Psoas muscle (tissue), 7 donors: ENCODE measurements at regions not wholly inside any gene's neighbourhood (a gene's known extent, or its start where the extent isn't known, plus 50 kb on each side); places are given as distances from the start of the nearest gene placed in this dataset.

Experiments used
- ATAC-seq, 4 donors: fragments of 200-7000 bp; cut with Tn5 transposase; one replicate each; pipeline ENCODE4 v1.9.1; 2020; ENCODE audit warnings: moderate library complexity in 3 of 4, mild to moderate bottlenecking in 2 of 4
- DNase-seq, 2 donors: peaks; one replicate each; pipeline ENCODE4 v3.0.0-alpha.2; 2020
- H3K27ac ChIP-seq: fragments of 200-600 bp; one replicate; pipeline ENCODE4 v1.8.0; 2022
- H3K27me3 ChIP-seq, 3 donors: fragments of 200-600 bp in 1 of 3; one replicate each; pipeline versions ENCODE4 v1.6.1 to v1.8.0; 2013 to 2022; ENCODE audit warnings: low read length in 2 of 3, mild to moderate bottlenecking in 2 of 3, moderate library complexity in 1 of 3; ENCODE audit not compliant: insufficient read depth in 3 of 3
- H3K36me3 ChIP-seq, 2 donors: fragments of 200-600 bp in 1 of 2; one replicate each; pipeline versions ENCODE4 v1.6.1 to v1.8.0; 2013 to 2022; ENCODE audit warnings: low read depth in 1 of 2, mild to moderate bottlenecking in 1 of 2, moderate library complexity in 1 of 2; ENCODE audit not compliant: insufficient read depth in 1 of 2
- H3K4me1 ChIP-seq: fragments of 200-600 bp; one replicate; pipeline ENCODE4 v1.8.0; 2022
- H3K4me3 ChIP-seq: fragments of 200-600 bp; one replicate; pipeline ENCODE4 v1.8.0; 2022; ENCODE audit warnings: mild to moderate bottlenecking
- H3K9me3 ChIP-seq: fragments of 200-600 bp; one replicate; pipeline ENCODE4 v1.8.0; 2022
- WGBS, 3 donors: extraction: QIAGEN DNeasy Blood & Tissue Kit; methylation state at CpG; one replicate each; pipeline versions ENCODE4 v1.1.6 to v1.1.7; 2013; 5-methylcytosine and 5-hydroxymethylcytosine counted together
- intact Hi-C, 2 donors: fragments of 100-400 bp; cut with DNase I; formaldehyde crosslinking; loops; one replicate each; pipeline versions ENCODE4 v1.11.0 to v1.14.2; 2022
- TF ChIP-seq, protein P1 (sequence below): fragments of 200-600 bp; IDR thresholded peaks from one replicate; pipeline ENCODE4 v1.8.0; 2022; ENCODE audit warnings: antibody characterized with exemption
- donor health status: healthy with polysubstance abuse.
- donor health status: DM: no; HTN: no; CAD: no; lungs with moderate emphysema.
- donor health status: Bipolar disorder and iron deficiency.
- donor health status: healthy.
- donor health status: DM: yes; HTN: yes; CAD: no.
- donor health status: DM: no; HTN: no; CAD: no.
- donor health status: DM: yes; HTN: yes; CAD: no.

DNA sequence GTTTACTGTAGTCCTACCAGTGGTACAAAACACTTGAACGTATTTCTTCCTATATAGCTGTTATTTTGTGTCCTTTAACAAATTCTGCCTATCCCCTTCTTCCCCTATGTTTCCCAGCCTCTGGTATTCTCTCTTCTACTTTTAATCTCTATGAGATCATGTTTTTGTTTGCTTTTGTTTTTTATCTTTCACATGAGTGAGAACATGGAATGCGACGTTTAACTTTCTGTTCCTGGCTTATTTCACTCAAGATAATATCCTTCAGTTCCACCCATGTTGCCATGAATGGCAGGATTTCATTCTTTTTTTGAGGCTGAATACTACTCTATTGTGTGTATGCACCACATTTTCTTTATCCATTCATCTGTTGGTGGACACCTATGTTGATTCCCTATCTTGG lies 634.4 kb upstream of the WWC1 start:
- H3K4me1 ChIP-seq = no peaks in the 10 kb centered on the region
- H3K36me3 ChIP-seq = no peaks in the 10 kb centered on the region
- DNase-seq (no peak), ATAC-seq (no peak)
- WGBS, 3 donors = 87 to 95% (median 90%) methylated on average over 3 of the region's 3 CpGs
- TF ChIP-seq, protein P1, sequence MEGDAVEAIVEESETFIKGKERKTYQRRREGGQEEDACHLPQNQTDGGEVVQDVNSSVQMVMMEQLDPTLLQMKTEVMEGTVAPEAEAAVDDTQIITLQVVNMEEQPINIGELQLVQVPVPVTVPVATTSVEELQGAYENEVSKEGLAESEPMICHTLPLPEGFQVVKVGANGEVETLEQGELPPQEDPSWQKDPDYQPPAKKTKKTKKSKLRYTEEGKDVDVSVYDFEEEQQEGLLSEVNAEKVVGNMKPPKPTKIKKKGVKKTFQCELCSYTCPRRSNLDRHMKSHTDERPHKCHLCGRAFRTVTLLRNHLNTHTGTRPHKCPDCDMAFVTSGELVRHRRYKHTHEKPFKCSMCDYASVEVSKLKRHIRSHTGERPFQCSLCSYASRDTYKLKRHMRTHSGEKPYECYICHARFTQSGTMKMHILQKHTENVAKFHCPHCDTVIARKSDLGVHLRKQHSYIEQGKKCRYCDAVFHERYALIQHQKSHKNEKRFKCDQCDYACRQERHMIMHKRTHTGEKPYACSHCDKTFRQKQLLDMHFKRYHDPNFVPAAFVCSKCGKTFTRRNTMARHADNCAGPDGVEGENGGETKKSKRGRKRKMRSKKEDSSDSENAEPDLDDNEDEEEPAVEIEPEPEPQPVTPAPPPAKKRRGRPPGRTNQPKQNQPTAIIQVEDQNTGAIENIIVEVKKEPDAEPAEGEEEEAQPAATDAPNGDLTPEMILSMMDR = no peak
- no peaks in the 10 kb centered on the region for H3K27me3 ChIP-seq
- H3K27ac ChIP-seq = no peak overlapping the region
- H3K9me3 ChIP-seq = no peaks in the 10 kb centered on the region
- intact Hi-C loops = no loop called here
- H3K4me3 ChIP-seq = no peak overlapping the region

DNA sequence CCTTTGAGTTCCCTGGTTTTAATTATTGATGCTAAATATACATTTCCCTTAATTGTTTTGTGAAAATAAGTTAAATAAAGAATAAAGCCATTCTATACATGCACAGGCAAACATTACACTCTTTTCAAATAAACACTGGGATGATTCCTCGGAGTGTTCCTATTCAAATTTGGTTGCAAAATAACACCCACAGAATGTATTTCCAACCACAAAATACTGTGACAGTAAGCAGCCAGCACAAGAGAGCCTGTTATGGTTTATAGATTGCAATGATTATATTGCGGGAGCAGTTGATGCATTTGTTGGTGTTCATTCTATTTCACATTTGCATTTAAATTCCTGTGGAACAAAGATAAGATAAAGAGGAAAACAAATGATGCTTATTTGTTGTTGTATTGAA lies 632.6 kb upstream of the WWC1 start:
- Histone ChIP-seq H3K4me3 (no peak overlapping the region), H3K27me3 (no peaks in the 10 kb centered on the region), H3K36me3 (no peaks in the 10 kb centered on the region), H3K4me1 (no peaks in the 10 kb centered on the region), H3K9me3 (no peaks in the 10 kb centered on the region), H3K27ac (no peak overlapping the region)
- TF ChIP-seq, protein P1 = no peak
- intact Hi-C loops = no loop called here
- DNase-seq = no peak
- ATAC-seq = no peak
- 86 to 89% (median 86%) methylated on average over 2 of the region's 2 CpGs for WGBS, 3 donors

DNA sequence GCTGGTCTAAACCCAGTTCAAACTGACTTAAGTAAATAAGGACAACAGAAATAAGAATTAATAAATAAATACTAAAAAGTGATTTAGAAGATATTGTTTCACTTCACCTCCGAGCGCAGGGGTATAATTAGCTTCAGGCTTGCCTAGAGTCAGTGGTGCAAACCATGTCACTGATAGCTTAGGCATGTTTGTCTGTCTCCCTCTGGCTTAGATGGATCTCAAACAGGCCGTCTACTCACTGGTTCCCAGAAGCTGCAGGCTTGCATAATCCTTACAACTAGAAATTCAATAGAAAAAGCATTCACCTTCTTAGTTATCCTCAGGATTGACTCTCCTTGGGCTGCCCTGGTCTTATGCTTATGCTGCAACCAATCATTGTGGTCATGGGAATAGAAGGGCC lies 629.8 kb upstream of the WWC1 start:
- H3K9me3 ChIP-seq = no peaks in the 10 kb centered on the region
- intact Hi-C loops = no loop called here
- H3K36me3 ChIP-seq = no peaks in the 10 kb centered on the region
- no peak for ATAC-seq
- no peak for DNase-seq
- WGBS, 3 donors = 71 to 82% (median 80%) methylated on average over 3 of the region's 3 CpGs
- no peak overlapping the region for H3K4me3 ChIP-seq
- H3K27ac ChIP-seq = no peak overlapping the region
- TF ChIP-seq, protein P1 = no peak
- H3K4me1 ChIP-seq = no peaks in the 10 kb centered on the region
- no peaks in the 10 kb centered on the region for H3K27me3 ChIP-seq

DNA sequence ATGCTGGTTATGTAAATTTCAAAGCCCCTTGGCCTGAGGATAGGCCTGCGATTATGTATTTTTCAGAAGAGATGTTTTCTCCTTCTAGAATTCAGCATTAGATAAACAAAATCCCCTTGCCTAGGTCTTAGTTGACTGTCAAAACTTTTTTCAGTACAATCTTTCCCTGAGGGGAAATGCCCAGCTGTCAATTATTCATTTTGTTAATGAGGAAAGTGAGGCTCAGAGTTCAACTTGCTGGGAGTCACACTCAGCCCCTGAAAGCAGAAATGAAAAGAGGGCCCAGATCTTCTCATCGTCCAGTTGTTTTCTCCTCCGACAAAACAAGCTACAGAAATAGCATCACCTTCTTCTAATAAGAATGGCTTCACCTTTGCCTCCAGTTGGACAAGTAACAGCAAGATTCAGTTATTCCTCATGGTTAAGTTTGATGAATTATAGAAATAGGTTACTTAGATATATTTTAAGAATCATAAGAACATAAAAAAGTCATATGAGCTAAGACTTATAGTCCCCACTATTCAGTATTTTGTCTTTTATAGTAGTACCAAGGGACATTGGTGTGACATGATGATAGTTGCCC lies 627.1 kb upstream of the WWC1 start:
- TF ChIP-seq, protein P1 = no peak
- WGBS, 3 donors = 91 to 95% (median 93%) methylated on average over 3 of the region's 3 CpGs
- Histone ChIP-seq H3K4me1 (no peaks in the 10 kb centered on the region), H3K4me3 (no peak overlapping the region), H3K27ac (no peak overlapping the region), H3K27me3 (no peaks in the 10 kb centered on the region), H3K9me3 (no peaks in the 10 kb centered on the region), H3K36me3 (no peaks in the 10 kb centered on the region)
- ATAC-seq (no peak), DNase-seq (no peak)
- intact Hi-C loops = no loop called here

DNA sequence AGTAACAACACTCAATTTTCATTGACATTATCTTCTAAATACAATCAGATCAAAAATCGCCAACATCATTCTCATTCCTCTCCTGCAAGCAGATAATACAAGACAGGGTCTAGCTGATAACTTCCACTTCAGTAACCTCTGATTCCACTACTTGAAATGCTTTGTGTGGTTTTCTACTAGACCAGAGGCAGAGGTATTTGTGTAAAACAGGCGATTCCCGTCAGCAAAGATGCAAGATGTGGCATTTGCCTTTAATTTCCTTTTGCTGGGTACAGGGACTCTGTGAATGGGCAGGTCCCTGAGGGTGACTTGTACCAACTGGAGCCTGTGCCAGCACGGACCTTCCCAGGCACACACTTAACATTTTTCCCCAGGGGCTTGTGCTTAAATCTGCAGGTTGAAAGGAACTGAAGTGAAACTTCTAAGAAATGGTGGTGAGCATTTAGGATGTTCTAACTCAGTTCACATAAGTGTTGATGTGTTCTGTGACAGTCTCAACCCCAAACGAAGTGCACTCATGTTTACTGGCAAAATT lies 625.5 kb upstream of the WWC1 start:
- TF ChIP-seq, protein P1 = no peak
- no peak for DNase-seq
- no peak overlapping the region for H3K27ac ChIP-seq
- no peaks in the 10 kb centered on the region for H3K36me3 ChIP-seq
- 63 to 67% (median 66%) methylated on average over 5 of the region's 5 CpGs for WGBS, 3 donors
- no peaks in the 10 kb centered on the region for H3K27me3 ChIP-seq
- H3K9me3 ChIP-seq = no peaks in the 10 kb centered on the region
- H3K4me3 ChIP-seq = no peak overlapping the region
- intact Hi-C loops = no loop called here
- H3K4me1 ChIP-seq = no peaks in the 10 kb centered on the region
- ATAC-seq = no peak
